IgD-negative memory B cell (primary cell): ENCODE measurements at regions not wholly inside any gene's neighbourhood (a gene's known extent, or its start where the extent isn't known, plus 50 kb on each side); places are given as distances from the start of the nearest gene placed in this dataset.

ENCODE experiments used
- H3K27ac Mint-ChIP-seq, 3 donors: one replicate each; pipeline ENCODE4 v1.8.0; 2020 to 2022; ENCODE audit warnings: mild to moderate bottlenecking in 3 of 3, mixed read lengths in 3 of 3, moderate library complexity in 1 of 3
- H3K27me3 Mint-ChIP-seq: one replicate; pipeline ENCODE4 v1.8.0; 2021; ENCODE audit warnings: mixed read lengths
- H3K36me3 Mint-ChIP-seq: one replicate; pipeline ENCODE4 v1.8.0; 2020; ENCODE audit warnings: mild to moderate bottlenecking, mixed read lengths
- H3K4me1 Mint-ChIP-seq, 3 donors: one replicate each; pipeline ENCODE4 v1.8.0; 2020 to 2022; ENCODE audit warnings: mixed read lengths in 3 of 3, mild to moderate bottlenecking in 1 of 3
- H3K4me3 Mint-ChIP-seq, 4 donors: one replicate each; pipeline ENCODE4 v1.8.0; 2020 to 2022; ENCODE audit warnings: mild to moderate bottlenecking in 4 of 4, mixed read lengths in 4 of 4, moderate library complexity in 3 of 4
- H3K9me3 Mint-ChIP-seq, 3 donors: one replicate each; pipeline ENCODE4 v1.8.0; 2020 to 2021; ENCODE audit warnings: mixed read lengths in 3 of 3, mild to moderate bottlenecking in 1 of 3

DNA sequence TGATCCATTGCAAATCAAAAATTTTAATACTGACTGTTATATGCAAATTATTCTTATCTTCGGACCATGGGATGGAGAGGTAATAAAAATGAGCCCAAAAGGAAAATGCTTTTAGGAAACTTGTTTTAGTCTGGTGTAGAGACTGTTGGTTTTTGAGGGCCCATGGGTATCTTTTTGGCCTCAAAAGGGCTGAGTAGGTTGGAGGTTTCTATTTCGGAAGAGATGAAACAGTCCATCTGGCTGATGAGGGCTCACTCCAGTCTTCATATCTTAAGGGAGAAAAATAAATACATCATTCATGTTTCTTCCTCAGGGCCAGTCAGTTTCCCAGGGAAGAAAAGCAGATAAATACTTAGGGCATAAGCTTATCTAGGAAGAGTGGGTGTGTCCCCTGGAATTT lies 290.7 kb downstream of the RMST start:
- peaks cover 0 to 1% (median 0%) of the 10 kb centered on the region in 3 donors for H3K4me1 Mint-ChIP-seq
- H3K36me3 Mint-ChIP-seq = no peaks in the 10 kb centered on the region
- no peaks in the 10 kb centered on the region for H3K27me3 Mint-ChIP-seq
- no peak overlapping the region for H3K4me3 Mint-ChIP-seq
- H3K9me3 Mint-ChIP-seq = peaks cover 0 to 2% (median 0%) of the 10 kb centered on the region in 3 donors
- no peak overlapping the region for H3K27ac Mint-ChIP-seq

DNA sequence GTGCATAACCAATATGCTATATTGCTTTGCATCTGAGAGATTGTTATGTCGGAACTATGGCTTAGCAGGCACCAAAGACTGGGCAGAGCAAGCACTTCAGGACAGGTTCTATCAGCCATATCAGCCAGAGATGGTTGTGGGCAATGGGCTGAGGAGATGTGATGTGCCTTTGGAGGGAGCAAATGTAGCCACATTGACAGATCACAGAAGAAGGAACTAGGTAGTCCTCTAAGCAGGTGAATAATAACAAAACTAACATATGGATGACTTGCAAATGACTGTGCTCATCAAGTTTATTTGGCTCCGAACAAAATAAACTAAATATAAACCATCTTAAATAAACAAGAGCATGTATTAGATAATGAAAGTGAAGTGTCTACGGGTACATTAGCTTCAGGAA lies 291.7 kb downstream of the RMST start:
- peaks cover 0 to 1% (median 0%) of the 10 kb centered on the region in 3 donors for H3K4me1 Mint-ChIP-seq
- H3K36me3 Mint-ChIP-seq = no peaks in the 10 kb centered on the region
- no peak overlapping the region for H3K4me3 Mint-ChIP-seq
- H3K9me3 Mint-ChIP-seq = peaks cover 0 to 2% (median under 1%) of the 10 kb centered on the region in 3 donors
- no peak overlapping the region for H3K27ac Mint-ChIP-seq
- no peaks in the 10 kb centered on the region for H3K27me3 Mint-ChIP-seq

DNA sequence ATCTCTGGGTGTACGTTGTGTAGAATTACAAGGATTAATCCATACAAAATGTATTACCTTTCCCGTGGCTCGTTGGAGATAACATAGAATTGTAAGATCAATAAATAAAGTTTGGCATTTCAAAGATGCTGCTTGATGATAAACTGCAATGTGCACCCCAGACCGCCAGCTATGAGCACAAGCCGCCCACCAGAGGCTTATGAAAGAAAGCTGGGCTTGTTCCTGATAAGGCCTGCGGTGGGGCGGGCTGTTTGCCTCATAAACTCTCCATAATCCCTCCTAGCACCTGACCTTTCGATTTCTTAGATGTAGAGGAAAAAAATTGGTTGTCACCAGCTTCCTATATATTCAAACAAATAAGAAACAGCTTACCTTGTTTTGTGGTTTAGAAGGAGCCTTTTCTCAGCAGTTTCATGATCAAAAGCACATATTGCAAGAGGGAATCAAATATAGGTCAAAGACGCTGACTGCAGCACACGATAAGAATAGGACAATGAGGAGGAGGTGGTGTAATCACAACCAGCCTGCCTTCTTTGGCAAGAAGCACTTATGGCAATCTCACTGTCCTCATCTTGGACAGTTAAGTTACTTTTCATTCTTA lies 293.6 kb downstream of the RMST start:
- Mint-ChIP-seq H3K27ac (no peak overlapping the region), H3K9me3 (peaks cover 0 to 5% (median 2%) of the 10 kb centered on the region in 3 donors), H3K4me3 (no peak overlapping the region), H3K4me1 (peaks cover 0 to 1% (median 0%) of the 10 kb centered on the region in 3 donors), H3K36me3 (no peaks in the 10 kb centered on the region), H3K27me3 (no peaks in the 10 kb centered on the region)

DNA sequence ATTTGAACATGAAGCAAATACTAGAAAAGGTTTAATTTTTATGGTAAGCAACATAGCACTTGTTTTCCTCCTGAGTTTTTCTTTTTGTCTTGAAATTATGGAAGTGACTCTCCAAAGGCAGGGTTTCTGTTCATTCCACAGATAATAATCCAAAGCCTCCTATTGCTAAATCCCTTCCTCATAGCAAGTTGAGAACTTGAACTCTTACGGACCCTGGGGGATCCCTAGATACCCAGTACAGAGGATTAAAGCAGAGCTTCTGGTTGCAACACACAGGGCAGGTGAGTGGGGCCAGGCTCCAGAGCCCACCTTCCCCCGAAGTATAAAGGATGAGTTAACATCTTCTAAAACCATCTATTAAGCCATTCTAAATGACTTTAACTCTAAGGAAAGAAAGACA lies 294.1 kb downstream of the RMST start:
- Mint-ChIP-seq H3K27me3 (no peaks in the 10 kb centered on the region), H3K27ac (no peak overlapping the region), H3K4me3 (no peak overlapping the region), H3K4me1 (peaks cover 0 to 1% (median 0%) of the 10 kb centered on the region in 3 donors), H3K9me3 (peaks cover 0 to 5% (median under 1%) of the 10 kb centered on the region in 3 donors), H3K36me3 (no peaks in the 10 kb centered on the region)

DNA sequence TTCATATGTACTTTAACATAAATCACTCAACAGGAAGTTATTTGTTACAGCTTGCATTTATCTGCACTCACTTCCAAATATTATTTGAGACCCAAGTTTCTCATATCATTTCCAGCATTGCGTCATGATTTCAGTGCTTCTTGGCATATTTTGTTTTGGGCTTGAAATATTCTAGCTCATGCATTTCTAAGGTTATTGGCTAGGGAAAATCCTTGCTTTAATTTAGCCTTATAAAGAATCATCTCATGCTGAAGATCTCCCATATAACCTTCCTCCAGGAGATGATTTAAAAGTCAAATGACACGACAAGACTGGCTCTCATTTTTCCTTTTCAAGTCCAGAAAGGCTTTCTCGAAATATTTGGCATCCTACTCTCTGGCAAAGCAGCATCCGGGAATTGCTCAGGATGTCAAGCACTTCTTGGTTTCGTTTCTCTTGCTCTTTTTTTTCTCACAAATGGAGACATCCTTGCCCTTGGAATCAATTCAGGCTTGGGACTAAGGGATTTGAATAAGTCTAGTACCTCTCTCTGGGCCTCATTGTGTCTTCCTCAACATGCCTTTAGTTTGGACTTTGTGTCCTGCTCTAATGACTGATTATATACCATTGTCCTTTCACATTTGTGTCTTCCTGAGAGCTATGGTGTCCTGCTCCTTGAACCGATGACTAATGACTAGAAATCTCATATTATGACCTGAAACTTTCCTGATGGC lies 295.0 kb downstream of the RMST start:
- peaks cover 0 to 1% (median 0%) of the 10 kb centered on the region in 3 donors for H3K4me1 Mint-ChIP-seq
- H3K27me3 Mint-ChIP-seq = no peaks in the 10 kb centered on the region
- peaks cover 2% of the 10 kb centered on the region for H3K36me3 Mint-ChIP-seq
- H3K9me3 Mint-ChIP-seq = peaks cover 0 to 5% (median 0%) of the 10 kb centered on the region in 3 donors
- H3K4me3 Mint-ChIP-seq = no peak overlapping the region
- H3K27ac Mint-ChIP-seq = no peak overlapping the region

DNA sequence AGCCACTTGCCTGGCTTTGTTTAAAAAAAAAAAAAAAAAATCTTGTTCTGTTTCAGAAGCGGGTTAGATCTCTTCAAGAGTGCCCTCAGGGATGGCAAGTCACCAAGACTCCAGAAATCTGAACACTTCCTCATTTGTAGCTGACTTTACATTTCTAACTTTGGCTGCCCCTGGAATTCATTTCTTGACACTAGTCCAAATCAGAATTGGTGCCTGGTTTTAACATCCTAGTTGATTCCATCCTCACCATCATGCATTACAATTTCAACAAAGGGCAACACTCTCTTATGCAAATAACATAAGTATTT lies 295.5 kb downstream of the RMST start:
- H3K9me3 Mint-ChIP-seq = peaks cover 0 to 5% (median 0%) of the 10 kb centered on the region in 3 donors
- H3K27me3 Mint-ChIP-seq = no peaks in the 10 kb centered on the region
- H3K36me3 Mint-ChIP-seq = peaks cover 2% of the 10 kb centered on the region
- no peak overlapping the region for H3K4me3 Mint-ChIP-seq
- no peak overlapping the region for H3K27ac Mint-ChIP-seq
- H3K4me1 Mint-ChIP-seq = peaks cover 0 to 1% (median 0%) of the 10 kb centered on the region in 3 donors

DNA sequence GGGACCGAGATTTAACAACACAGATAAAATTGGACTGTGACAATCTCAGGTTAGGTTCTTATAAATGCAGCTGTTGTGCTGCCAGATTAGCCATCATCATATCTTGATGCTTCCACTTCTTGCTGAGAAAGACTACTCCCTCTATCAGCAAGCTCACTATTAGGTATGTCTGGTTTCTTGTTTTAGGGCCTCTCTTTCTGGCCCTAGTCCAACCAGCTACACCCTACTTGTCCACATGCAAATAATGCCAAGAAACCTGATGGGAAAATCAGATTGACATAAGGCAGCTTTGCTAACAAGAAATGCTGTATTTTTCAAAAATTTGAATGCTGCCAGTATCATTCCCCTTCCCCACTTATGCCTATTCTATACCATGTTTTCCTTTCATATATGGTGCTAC lies 296.0 kb downstream of the RMST start:
- peaks cover 2% of the 10 kb centered on the region for H3K36me3 Mint-ChIP-seq
- H3K4me1 Mint-ChIP-seq = peaks cover 0 to 1% (median 0%) of the 10 kb centered on the region in 3 donors
- no peaks in the 10 kb centered on the region for H3K27me3 Mint-ChIP-seq
- peaks cover 0 to 5% (median 0%) of the 10 kb centered on the region in 3 donors for H3K9me3 Mint-ChIP-seq
- no peak overlapping the region for H3K27ac Mint-ChIP-seq
- H3K4me3 Mint-ChIP-seq = no peak overlapping the region

DNA sequence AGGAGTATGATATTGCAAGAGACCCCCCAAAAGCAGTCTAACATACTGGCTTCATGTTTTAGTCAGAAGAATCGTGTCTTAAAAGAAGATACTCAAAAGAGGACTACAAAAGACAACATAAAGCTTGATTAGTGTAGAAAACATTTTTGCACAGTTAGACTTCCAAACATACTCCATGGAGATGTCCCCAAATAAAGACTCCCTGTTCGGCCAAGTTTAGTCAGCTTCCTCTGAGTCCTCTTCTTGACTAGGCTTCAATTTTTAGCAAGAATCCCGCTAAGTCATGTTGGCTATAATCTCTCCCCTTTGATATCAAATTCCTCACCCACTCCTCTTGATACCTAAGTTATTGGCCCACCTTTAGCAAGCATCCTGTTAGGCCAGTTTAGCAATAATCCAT lies 298.0 kb downstream of the RMST start:
- no peak overlapping the region for H3K27ac Mint-ChIP-seq
- peaks cover 0 to 5% (median 3%) of the 10 kb centered on the region in 3 donors for H3K9me3 Mint-ChIP-seq
- H3K4me1 Mint-ChIP-seq = no peaks in the 10 kb centered on the region
- peaks cover 2% of the 10 kb centered on the region for H3K36me3 Mint-ChIP-seq
- no peak overlapping the region for H3K4me3 Mint-ChIP-seq
- no peaks in the 10 kb centered on the region for H3K27me3 Mint-ChIP-seq

DNA sequence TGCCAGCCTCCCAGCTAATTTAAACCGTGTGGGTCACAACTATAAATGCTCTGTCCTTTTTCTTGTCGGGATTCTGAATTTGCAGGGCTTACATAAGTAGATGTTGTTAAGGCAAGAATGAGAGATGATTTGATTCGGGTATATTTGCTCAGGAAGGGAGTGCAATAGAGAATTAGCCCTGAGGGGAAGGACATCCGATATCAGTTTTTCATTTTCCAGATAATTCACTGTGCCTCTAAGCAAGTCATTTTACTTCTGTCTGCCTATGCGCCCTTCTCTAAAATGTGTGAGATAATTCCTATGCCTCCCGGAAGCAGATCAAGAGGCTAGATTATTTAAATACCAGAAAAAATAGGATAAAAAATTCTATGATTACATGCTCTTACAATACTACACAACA lies 300.5 kb downstream of the RMST start:
- Mint-ChIP-seq H3K9me3 (peaks cover 0 to 5% (median 3%) of the 10 kb centered on the region in 3 donors), H3K4me3 (no peak overlapping the region), H3K27me3 (no peaks in the 10 kb centered on the region), H3K4me1 (no peaks in the 10 kb centered on the region), H3K36me3 (peaks cover 2% of the 10 kb centered on the region), H3K27ac (no peak overlapping the region)

DNA sequence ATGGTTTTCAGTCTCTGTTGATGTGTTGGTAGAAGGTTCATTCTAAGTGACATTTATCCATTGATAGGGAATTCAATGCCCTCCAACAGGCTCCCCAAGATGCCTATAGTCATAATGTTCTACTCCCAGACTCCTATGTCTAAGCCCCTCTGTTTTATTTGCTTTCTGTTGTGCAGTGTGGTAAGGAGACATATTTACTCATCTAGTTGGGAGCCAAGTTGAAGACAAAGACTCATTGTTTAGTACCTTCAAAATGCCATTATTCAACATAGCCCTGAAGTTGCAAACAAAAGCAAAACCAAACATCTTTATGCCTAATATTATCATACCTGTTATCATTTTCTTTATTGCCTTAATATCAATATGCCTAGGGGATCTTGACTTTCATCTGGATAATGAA lies 302.1 kb downstream of the RMST start:
- Mint-ChIP-seq H3K36me3 (peaks cover 2% of the 10 kb centered on the region), H3K9me3 (peaks cover 0 to 3% (median 1%) of the 10 kb centered on the region in 3 donors), H3K27me3 (no peaks in the 10 kb centered on the region), H3K27ac (no peak overlapping the region), H3K4me3 (no peak overlapping the region), H3K4me1 (no peaks in the 10 kb centered on the region)

DNA sequence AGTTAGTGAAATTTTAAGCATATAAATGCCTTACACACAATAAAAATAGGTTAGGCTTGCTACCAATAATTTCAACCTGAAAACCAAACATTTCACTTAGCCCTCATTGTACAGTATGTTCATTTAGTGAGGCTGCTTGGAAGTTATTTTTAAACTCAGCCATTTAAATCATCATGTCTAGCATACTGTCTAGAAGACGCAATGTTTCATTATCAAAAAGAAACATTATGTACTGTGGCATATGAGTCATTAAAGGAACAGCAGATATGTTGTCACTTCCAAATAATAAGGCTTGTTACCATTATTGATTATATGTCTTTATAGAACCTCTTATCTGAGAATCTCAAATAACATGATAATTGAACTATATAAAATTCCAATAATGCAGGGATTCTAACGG lies 304.7 kb downstream of the RMST start:
- Mint-ChIP-seq H3K27me3 (no peaks in the 10 kb centered on the region), H3K9me3 (peaks cover 0 to 3% (median 1%) of the 10 kb centered on the region in 3 donors), H3K36me3 (no peaks in the 10 kb centered on the region), H3K27ac (no peak overlapping the region), H3K4me1 (no peaks in the 10 kb centered on the region), H3K4me3 (no peak overlapping the region)

DNA sequence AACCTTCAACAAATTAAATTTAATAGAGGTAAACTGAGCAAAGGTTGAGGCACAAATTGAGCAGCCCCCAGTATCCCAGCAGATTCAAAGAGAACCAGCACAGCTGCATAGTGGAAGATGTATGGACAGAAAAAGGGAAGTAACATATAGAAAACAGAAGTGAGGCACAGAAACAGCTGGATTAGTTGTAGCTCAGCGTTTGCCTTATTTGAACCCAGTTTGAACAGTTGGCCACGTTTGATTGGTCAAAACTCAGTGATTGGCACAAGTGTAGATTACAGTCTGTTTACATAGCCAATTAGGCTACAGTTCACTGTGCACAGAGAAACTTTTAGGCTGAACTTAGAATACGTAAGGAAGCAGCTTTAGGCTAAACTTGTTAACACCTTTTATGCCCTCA lies 315.5 kb downstream of the RMST start:
- H3K27ac Mint-ChIP-seq = no peak overlapping the region
- no peaks in the 10 kb centered on the region for H3K36me3 Mint-ChIP-seq
- H3K27me3 Mint-ChIP-seq = no peaks in the 10 kb centered on the region
- no peak overlapping the region for H3K4me3 Mint-ChIP-seq
- H3K9me3 Mint-ChIP-seq = peaks cover 0 to 3% (median 1%) of the 10 kb centered on the region in 3 donors
- H3K4me1 Mint-ChIP-seq = no peaks in the 10 kb centered on the region

DNA sequence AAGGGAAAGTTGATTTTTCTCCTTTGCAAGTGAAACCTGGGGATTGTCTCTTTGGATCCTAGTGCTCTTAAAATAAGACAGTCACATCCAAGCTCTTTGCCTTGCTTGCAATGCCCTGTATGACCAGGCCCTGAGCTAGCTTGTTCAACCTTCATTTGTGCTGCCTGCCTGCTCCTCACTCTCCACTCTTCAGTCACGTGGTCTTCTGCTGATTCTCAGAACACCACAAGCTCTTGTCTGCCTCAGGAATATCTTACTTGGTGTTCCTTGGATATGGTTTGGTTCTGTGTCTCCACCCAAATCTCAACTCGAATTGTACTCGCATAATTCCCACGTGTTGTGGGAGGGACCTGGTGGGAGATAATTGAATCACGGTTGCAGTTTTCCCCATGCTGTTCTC lies 318.7 kb downstream of the RMST start:
- H3K27ac Mint-ChIP-seq = no peak overlapping the region
- H3K9me3 Mint-ChIP-seq = peaks cover 0 to 3% (median 1%) of the 10 kb centered on the region in 3 donors
- H3K27me3 Mint-ChIP-seq = no peaks in the 10 kb centered on the region
- no peaks in the 10 kb centered on the region for H3K4me1 Mint-ChIP-seq
- H3K4me3 Mint-ChIP-seq = no peak overlapping the region
- no peaks in the 10 kb centered on the region for H3K36me3 Mint-ChIP-seq

DNA sequence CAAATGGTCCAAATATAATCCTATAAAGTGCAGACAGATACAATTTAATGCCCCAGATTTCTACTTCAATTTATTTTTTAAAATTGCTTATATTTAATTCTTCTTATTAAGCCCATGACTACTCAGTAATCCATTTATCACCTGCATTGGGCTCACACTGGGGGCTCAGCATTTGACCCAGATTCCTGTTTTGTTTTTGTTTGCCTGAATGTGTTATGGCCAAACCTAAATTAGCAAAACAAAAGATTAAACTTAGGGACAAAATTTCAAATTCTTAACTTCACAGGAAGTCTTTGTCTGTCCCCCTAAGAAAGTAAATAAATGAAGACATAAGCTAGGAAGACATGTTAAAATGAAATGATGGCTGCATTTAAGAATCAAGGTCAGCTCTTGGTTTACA lies 322.3 kb downstream of the RMST start:
- Mint-ChIP-seq H3K27me3 (no peaks in the 10 kb centered on the region), H3K27ac (no peak overlapping the region), H3K36me3 (no peaks in the 10 kb centered on the region), H3K4me1 (no peaks in the 10 kb centered on the region), H3K4me3 (no peak overlapping the region), H3K9me3 (peaks cover 0 to 2% (median 1%) of the 10 kb centered on the region in 3 donors)

DNA sequence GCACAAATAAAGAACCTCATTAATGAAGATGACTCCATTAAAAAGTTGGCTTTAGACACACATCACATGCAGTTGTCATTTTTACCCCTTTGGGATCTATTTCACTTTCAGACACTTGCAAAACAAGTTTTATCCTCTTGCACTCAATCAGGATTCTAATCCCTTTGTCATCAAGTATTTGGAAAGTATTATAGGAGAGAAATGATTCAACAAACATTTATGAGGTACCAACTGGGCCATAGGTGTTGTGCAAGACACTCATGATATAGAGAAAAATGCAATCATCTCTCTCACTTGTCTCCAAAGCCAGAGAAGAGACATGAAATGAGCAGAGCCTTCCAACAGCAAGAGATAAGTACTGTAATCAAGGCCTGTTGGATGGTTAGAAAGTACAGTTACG lies 327.7 kb downstream of the RMST start:
- H3K4me3 Mint-ChIP-seq = no peak overlapping the region
- no peaks in the 10 kb centered on the region for H3K27me3 Mint-ChIP-seq
- H3K27ac Mint-ChIP-seq = no peak overlapping the region
- H3K4me1 Mint-ChIP-seq = no peaks in the 10 kb centered on the region
- no peaks in the 10 kb centered on the region for H3K36me3 Mint-ChIP-seq
- peaks cover 2 to 11% (median 7%) of the 10 kb centered on the region in 3 donors for H3K9me3 Mint-ChIP-seq

DNA sequence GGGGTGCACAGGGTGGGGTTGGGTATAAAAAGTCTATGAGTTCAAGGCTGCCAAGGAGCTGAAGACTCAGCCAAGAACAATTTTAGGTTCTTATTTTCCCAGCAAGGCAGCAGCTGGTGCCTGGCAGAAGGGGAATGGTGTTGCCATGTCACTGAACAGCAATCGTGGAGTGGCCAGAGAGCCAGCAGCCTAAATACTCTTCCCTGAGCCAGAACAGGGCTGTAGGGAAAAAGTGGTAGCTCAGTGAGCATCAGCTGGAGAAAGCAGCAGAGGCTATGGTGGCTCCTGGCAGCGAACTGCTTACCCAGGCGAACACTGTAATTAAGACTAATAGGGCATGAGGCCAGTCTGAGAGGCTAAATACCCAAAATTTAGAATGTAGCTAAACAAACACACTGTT lies 334.9 kb downstream of the RMST start:
- H3K36me3 Mint-ChIP-seq = no peaks in the 10 kb centered on the region
- no peak overlapping the region for H3K27ac Mint-ChIP-seq
- no peak overlapping the region for H3K4me3 Mint-ChIP-seq
- no peaks in the 10 kb centered on the region for H3K27me3 Mint-ChIP-seq
- peaks cover 3 to 6% (median 5%) of the 10 kb centered on the region in 3 donors for H3K9me3 Mint-ChIP-seq
- no peaks in the 10 kb centered on the region for H3K4me1 Mint-ChIP-seq
